Thymus (tissue), 11 donors: ENCODE measurements at regions not wholly inside any gene's neighbourhood (a gene's known extent, or its start where the extent isn't known, plus 50 kb on each side); places are given as distances from the start of the nearest gene placed in this dataset.
A peak's percentile ranks its signal among the peaks of the same experiment; 100 is the strongest.
"Not testable (repeated sequence)": the region's sequence is repeated elsewhere in the genome, so short reads cannot be mapped to it uniquely, and the experiment has no call there.

Source experiments
- DNase-seq, 9 donors: peaks; one replicate each; pipeline ENCODE4 v3.0.0-alpha.2; 2013; ENCODE audit warnings: low spot score in 9 of 9, low read depth in 6 of 9, missing footprints in 1 of 9
- H3K27ac ChIP-seq, 2 donors: one replicate each; pipeline ENCODE4 v1.5.1; 2013; ENCODE audit warnings: control low read depth in 1 of 2, low read depth in 1 of 2, low read length in 1 of 2, mild to moderate bottlenecking in 1 of 2, moderate library complexity in 1 of 2
- H3K27me3 ChIP-seq, 2 donors: one replicate each; pipeline ENCODE4 v1.5.1; 2013; ENCODE audit warnings: low read length in 1 of 2; ENCODE audit not compliant: control insufficient read depth in 2 of 2, insufficient read depth in 1 of 2
- H3K36me3 ChIP-seq, 2 donors: one replicate each; pipeline ENCODE4 v1.5.1; 2013; ENCODE audit warnings: low read length in 1 of 2, mild to moderate bottlenecking in 1 of 2, moderate library complexity in 1 of 2; ENCODE audit not compliant: control insufficient read depth in 2 of 2, insufficient read depth in 2 of 2
- H3K4me1 ChIP-seq, 2 donors: one replicate each; pipeline ENCODE4 v1.5.1; 2013; ENCODE audit warnings: low read length in 2 of 2; ENCODE audit not compliant: control insufficient read depth in 2 of 2, insufficient read depth in 2 of 2
- H3K4me3 ChIP-seq, 2 donors: one replicate each; pipeline ENCODE4 v1.5.1; 2013; ENCODE audit warnings: low read length in 2 of 2, control low read depth in 1 of 2, mild to moderate bottlenecking in 1 of 2
- H3K9me3 ChIP-seq, 2 donors: one replicate each; pipeline ENCODE4 v1.5.1; 2013; ENCODE audit warnings: low read length in 1 of 2, mild to moderate bottlenecking in 1 of 2; ENCODE audit not compliant: control insufficient read depth in 2 of 2, insufficient read depth in 1 of 2
- WGBS: extraction: QIAGEN DNeasy Blood & Tissue Kit; methylation state at CpG from one replicate; pipeline ENCODE4 v1.1.7; 2013; 5-methylcytosine and 5-hydroxymethylcytosine counted together
- donor health status: healthy.

- no peaks in the 10 kb centered on the region for H3K36me3 ChIP-seq
- peaks cover 5 to 75% of the 10 kb centered on the region in 2 donors for H3K4me1 ChIP-seq
- no peak for DNase-seq
- WGBS: 68% methylated on average over 7 of the region's 7 CpGs
- no peaks in the 10 kb centered on the region for H3K9me3 ChIP-seq
- H3K4me3 ChIP-seq: no peak overlapping the region
- H3K27me3 ChIP-seq: no peaks in the 10 kb centered on the region
- H3K27ac ChIP-seq: no peak overlapping the region
These were observed 237.5 kb upstream of the PRSS1 start for GRCh38 chr7:142511801-142512200.

DNA sequence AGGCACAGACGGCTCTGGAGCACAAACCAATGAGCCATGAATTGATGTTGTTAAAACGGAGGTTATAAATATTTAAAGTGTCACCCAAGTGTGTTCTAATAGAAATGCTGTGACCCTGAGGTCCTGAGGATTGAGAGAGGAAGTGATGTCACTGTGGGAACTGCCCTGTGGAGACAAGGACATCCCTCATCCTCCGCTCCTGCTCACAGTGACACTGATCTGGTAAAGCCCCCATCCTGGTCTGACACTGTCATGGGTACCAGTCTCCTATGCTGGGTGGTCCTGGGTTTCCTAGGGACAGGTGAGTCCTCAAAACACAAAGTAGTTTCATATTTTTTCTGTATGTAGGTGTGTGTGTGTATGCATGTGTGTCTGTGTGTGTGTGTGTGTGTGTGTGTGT, 237.9 kb upstream of the PRSS1 start:
- H3K4me3 ChIP-seq: no peak overlapping the region
- 92% methylated on average over 3 of the region's 3 CpGs for WGBS
- no peak for DNase-seq

DNA sequence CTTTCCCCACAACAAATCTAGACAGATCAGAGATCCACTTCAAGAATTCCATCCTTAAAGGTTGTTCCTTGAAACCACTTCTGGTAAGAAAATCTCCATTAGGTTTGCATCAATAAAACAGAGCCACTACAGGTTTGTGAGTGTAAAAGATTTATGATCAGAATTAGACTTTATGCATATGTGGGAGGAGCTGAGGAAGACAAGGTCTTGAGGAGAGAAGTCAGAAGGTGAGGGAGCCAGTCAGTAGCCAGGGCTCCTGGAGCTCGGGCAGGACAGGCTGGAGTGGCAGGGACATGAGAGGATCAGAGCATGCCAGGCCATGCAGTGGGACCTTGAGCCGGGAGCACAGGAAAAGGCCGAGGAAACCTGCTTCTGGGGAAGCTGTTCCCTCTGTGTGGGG, 240.0 kb upstream of the PRSS1 start:
- not testable (repeated sequence) for H3K36me3 ChIP-seq, H3K9me3 ChIP-seq, DNase-seq, H3K27me3 ChIP-seq, H3K27ac ChIP-seq, H3K4me3 ChIP-seq
- WGBS: 83% methylated on average over 3 of the region's 3 CpGs
- peaks cover 3 to 60% of the 10 kb centered on the region in 2 donors for H3K4me1 ChIP-seq

More for the DNA sequence above, 237.9 kb upstream of the PRSS1 start:
- Histone ChIP-seq H3K9me3 (no peaks in the 10 kb centered on the region), H3K36me3 (no peaks in the 10 kb centered on the region), H3K27ac (no peak overlapping the region), H3K4me1 (peaks cover 5 to 76% of the 10 kb centered on the region in 2 donors), H3K27me3 (no peaks in the 10 kb centered on the region)

GRCh38 chr7:142508251-142508650, 241.0 kb upstream of the PRSS1 start:
- peak in 1 of 9 donors; percentile 55 for DNase-seq
- Histone ChIP-seq H3K4me1 (peaks cover 3 to 60% of the 10 kb centered on the region in 2 donors), H3K27ac (peak overlapping the region in 1 of 2 donors; percentile 77), H3K9me3 (no peaks in the 10 kb centered on the region), H3K4me3 (no peak overlapping the region), H3K27me3 (no peaks in the 10 kb centered on the region), H3K36me3 (no peaks in the 10 kb centered on the region)
- WGBS: 15% methylated on average over 4 of the region's 4 CpGs

DNA sequence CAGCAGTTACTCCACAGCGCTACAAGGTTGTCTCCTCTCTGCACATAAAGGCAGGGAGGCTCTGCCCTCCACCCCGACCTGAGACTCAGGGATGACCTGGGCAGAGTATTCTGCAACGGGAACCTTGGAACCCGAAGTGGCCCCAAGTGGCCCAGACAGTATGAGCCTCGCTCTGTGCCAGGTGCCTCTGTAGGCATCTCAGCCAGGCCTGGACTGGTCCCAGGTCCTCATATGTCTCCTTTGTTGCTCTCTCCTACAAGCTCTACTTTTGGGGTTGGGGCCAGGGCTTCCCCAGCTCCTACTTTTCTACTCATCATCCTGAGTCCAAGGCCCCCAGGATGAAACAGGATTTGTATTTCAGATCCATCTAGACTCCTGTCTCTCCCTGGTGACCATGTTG, 241.5 kb upstream of the PRSS1 start:
- Histone ChIP-seq H3K27me3 (no peaks in the 10 kb centered on the region), H3K27ac (peak overlapping the region; percentile 38 to 77), H3K36me3 (no peaks in the 10 kb centered on the region), H3K4me1 (peaks cover 3 to 57% of the 10 kb centered on the region in 2 donors), H3K4me3 (no peak overlapping the region), H3K9me3 (no peaks in the 10 kb centered on the region)
- DNase-seq: no peak
- 82% methylated on average over 5 of the region's 5 CpGs for WGBS

DNA sequence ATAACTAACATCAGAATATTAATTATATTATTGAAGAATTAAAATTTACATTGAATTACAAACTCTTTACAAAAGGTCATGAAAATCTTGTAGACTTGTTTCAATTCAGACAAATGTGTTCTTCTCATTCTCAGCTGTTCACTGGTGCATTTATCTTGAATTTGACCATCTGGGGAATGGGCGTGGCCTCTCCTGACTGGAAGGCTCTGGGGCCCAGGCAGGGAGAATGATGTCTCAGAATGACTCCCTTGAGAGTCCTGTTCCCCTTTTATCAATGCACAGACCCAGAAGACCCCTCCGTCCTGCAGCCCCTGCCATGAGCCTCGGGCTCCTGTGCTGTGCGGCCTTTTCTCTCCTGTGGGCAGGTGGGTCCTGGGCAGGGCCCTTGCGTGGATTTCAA, 242.2 kb upstream of the PRSS1 start:
- Histone ChIP-seq H3K27ac (peak overlapping the region in 1 of 2 donors; percentile 77), H3K4me1 (peaks cover 3 to 60% of the 10 kb centered on the region in 2 donors)
- not testable (repeated sequence) for H3K9me3 ChIP-seq, H3K4me3 ChIP-seq, H3K36me3 ChIP-seq, H3K27me3 ChIP-seq, DNase-seq
- 87% methylated on average over 5 of the region's 5 CpGs for WGBS

DNA sequence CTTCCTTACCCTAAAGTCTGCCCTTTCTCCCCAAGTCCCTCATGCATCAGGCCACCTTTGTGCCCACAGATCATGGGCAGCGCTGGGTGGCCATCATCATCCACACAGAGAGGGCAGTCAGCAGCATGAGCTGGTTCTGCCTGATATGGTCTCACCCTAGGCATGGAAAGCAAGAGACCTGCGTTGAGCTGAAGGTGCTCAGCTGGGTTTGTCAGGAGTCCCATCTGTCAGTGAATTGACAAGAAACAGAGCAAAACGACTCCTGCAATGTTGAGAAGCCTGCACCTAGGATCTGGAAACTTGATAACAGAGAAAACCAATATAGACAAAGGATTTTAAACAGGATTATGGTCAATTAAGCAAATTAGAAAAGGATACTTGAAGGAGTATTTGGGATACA, 242.7 kb upstream of the PRSS1 start:
- 85% methylated on average over 3 of the region's 3 CpGs for WGBS
- peaks cover 3 to 60% of the 10 kb centered on the region in 2 donors for H3K4me1 ChIP-seq
- H3K27ac ChIP-seq: no peak overlapping the region

GRCh38 chr7:142503949-142504348, 245.3 kb upstream of the PRSS1 start:
- 77% methylated on average over 7 of the region's 8 CpGs for WGBS
- not testable (repeated sequence) for DNase-seq, H3K27me3 ChIP-seq

More for the DNA sequence above, 242.7 kb upstream of the PRSS1 start:
- H3K9me3 ChIP-seq: no peaks in the 10 kb centered on the region
- no peak for DNase-seq
- no peaks in the 10 kb centered on the region for H3K36me3 ChIP-seq
- H3K4me3 ChIP-seq: no peak overlapping the region
- H3K27me3 ChIP-seq: no peaks in the 10 kb centered on the region

GRCh38 chr7:142503036-142503435, 245.2 kb upstream of the PRSS58 start:
- no peaks in the 10 kb centered on the region for H3K27me3 ChIP-seq
- no peaks in the 10 kb centered on the region for H3K9me3 ChIP-seq
- H3K4me1 ChIP-seq: peaks cover 3 to 60% of the 10 kb centered on the region in 2 donors
- H3K4me3 ChIP-seq: no peak overlapping the region
- H3K27ac ChIP-seq: no peak overlapping the region
- H3K36me3 ChIP-seq: no peaks in the 10 kb centered on the region
- no peak for DNase-seq
- 86% methylated on average over 6 of the region's 6 CpGs for WGBS

More at GRCh38 chr7:142503949-142504348, 245.3 kb upstream of the PRSS1 start:
- not testable (repeated sequence) for H3K9me3 ChIP-seq, H3K36me3 ChIP-seq, H3K27ac ChIP-seq, H3K4me3 ChIP-seq
- H3K4me1 ChIP-seq: peaks cover 6 to 64% of the 10 kb centered on the region in 2 donors

DNA sequence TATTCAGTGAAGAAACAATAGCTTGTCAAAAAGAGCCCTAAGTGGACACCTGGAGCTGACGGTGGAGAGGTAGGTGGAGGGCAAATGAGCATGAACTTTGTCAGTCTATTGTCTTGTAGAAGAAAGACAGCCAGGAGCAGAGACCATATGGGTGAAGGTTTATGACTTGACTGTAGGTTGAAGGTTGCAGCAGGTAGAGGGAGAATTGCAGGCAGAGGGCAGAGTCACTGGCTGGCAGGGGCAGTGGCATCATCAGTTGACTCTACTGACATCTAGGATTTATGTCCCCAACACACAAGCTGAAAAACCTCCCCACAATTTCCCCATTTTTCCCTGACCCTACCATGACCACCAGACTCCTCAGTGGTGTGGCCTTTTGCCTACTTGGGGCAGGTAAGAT, 243.6 kb upstream of the PRSS58 start:
- Histone ChIP-seq H3K27ac (no peak overlapping the region), H3K27me3 (no peaks in the 10 kb centered on the region), H3K9me3 (no peaks in the 10 kb centered on the region), H3K4me3 (no peak overlapping the region), H3K4me1 (peaks cover 7 to 55% of the 10 kb centered on the region in 2 donors), H3K36me3 (no peaks in the 10 kb centered on the region)
- no peak for DNase-seq
- WGBS: 68% methylated on average over 1 of the region's 1 CpG
